Fibroblast of villous mesenchyme (primary cell): ENCODE measurements at regions not wholly inside any gene's neighbourhood (a gene's known extent, or its start where the extent isn't known, plus 50 kb on each side); places are given as distances from the start of the nearest gene placed in this dataset.

Experiments used
- DNase-seq: peaks from one replicate; pipeline ENCODE4 v3.0.0-alpha.2; 2010; ENCODE audit warnings: low read depth
- H3K4me3 ChIP-seq: 2 replicates; pipeline ENCODE4 v1.5.1; 2011; ENCODE audit warnings: low read depth, mild to moderate bottlenecking, low read length
- CTCF ChIP-seq: IDR thresholded peaks from 2 replicates; pipeline ENCODE4 v1.5.1; 2012; ENCODE audit warnings: low read depth, mild to moderate bottlenecking, low read length; ENCODE audit not compliant: insufficient read depth

- no peak for DNase-seq
- no peak for TF ChIP-seq CTCF
- H3K4me3 ChIP-seq = no peak overlapping the region
These were observed 84.6 kb upstream of the FAT3 start for GRCh38 chr11:92140021-92140420.

DNA sequence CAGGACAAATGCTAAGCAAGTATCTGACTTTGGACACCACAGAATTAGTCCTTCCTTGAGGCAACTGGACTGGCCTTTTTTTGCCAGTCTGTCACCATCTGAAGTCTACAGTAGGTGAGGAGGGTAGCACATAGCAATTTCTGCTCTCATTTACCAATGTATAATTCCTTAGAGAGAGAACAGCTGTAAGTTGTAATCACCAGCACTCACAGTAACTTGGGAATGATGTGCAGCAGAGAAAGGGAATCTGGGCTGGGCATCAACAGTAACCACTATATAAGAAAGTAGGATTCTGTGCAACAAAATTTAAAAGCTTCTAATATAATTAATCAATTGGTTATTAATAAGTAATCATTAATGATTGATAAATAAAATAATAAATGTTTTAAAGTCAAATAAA, 86.3 kb upstream of the FAT3 start:
- TF ChIP-seq CTCF = no peak
- H3K4me3 ChIP-seq = no peak overlapping the region
- DNase-seq = no peak

DNA sequence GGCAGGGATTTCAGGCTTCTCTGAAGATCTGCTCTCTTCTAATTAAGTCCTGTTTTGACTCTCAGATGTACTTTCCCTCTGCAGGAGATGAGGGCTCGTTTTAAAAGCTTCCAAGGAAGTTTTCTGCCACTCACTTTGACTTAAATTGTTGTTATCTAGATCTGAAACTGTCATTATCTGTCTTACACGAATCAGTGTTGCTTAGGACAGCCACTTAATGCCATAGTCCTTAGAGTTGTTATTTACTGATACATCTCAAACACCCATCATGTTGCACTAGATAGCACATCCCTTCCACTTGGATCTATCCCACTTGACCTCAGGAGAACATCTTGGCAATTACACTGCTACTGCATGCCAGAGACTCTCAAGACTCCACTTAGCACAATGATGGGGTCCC, 86.9 kb upstream of the FAT3 start:
- DNase-seq = no peak
- H3K4me3 ChIP-seq = no peak overlapping the region
- no peak for TF ChIP-seq CTCF

DNA sequence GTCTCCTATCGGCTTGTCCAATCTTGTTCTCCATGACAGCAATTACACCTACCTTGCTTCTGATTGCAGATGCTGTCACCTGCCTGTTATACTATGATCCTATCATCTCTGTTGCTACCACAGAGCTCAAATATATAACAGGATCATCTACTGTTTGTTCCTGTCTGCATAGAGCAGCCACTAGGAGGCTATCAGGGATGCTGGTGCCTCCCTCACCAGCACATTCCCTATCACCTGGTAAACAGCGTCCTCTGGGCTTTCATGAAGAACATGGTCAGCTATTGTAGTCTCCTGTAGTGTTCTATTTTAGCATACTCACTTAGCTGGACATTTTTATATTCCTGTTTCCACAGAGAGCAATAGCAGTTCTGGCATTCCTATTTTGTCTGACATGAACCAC, 87.8 kb upstream of the FAT3 start:
- TF ChIP-seq CTCF = no peak
- no peak overlapping the region for H3K4me3 ChIP-seq
- no peak for DNase-seq

GRCh38 chr11:92131289-92131865, 93.2 kb upstream of the FAT3 start:
- peak; percentile 21 for DNase-seq
- H3K4me3 ChIP-seq = no peak overlapping the region
- TF ChIP-seq CTCF = no peak

GRCh38 chr11:92130421-92130831, 94.2 kb upstream of the FAT3 start:
- TF ChIP-seq CTCF = no peak
- DNase-seq = peak; percentile 4
- H3K4me3 ChIP-seq = no peak overlapping the region

GRCh38 chr11:92129811-92130210, 94.8 kb upstream of the FAT3 start:
- no peak overlapping the region for H3K4me3 ChIP-seq
- TF ChIP-seq CTCF = no peak
- no peak for DNase-seq
